AG20443 (cell line): ENCODE measurements at regions not wholly inside any gene's neighbourhood (a gene's known extent, or its start where the extent isn't known, plus 50 kb on each side); places are given as distances from the start of the nearest gene placed in this dataset.
"Not testable (repeated sequence)": the region's sequence is repeated elsewhere in the genome, so short reads cannot be mapped to it uniquely, and the experiment has no call there.

Source experiments
- DNase-seq: peaks from one replicate; pipeline ENCODE4 v3.0.0; 2012; ENCODE audit warnings: low spot score, mixed read lengths

- DNase-seq, result peak; percentile 89
Observed at GRCh38 chr16:87132361-87133014, 184.7 kb downstream of the C16orf95 start.

DNA sequence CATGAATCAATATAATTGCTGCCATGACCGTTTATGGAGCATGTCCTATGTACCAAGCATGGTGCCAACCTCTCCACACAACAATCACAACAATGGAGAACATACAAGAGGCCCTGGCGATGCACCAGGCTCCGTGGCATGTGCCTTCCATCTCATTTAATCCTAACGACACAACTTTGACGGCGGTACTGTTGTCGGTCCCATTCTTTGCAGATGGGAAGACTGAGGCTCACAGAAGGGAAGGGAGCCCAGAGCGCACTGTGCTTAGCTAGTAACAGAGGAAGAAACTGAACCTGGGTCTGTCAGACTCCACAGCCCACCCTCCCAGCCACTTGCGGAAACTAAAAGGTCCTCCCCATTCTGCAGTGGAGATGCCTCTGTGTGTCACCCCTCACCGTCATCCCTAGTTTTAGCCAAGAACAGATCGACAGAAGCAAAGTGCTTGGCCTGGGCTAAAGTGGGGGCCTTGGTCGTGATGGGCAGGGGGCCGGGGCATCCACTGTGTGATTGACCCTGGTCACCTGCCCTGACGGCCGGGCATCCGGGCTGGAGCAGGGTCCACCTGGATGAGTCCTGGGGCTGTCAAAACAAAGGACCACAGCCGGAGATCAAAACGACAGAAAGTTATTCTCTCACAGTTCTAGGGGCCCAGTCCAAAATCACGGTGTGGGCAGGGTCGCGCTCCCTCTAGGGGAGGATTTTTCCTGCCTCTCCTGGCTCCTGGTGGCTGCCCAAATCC, 183.9 kb downstream of the C16orf95 start:
- no peak for DNase-seq

GRCh38 chr16:87133966-87134627, 183.1 kb downstream of the C16orf95 start:
- no peak for DNase-seq

DNA sequence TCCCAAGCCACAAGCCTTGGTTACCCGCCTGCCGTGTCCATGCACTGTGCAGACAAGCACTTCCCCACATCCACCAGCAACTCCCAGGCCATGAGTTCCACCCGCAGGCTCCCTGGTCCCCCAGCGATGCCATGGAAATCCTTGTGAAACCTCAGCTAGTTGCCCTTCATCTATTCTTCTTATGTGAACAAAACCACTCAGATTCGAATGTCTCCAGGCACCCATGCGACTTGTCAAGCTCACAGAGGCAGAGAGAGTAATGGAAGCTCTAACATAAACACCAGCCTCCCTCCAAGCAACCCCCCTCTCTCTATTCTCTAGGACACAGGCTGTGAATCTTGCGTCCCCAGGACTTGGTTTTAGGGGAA, 182.6 kb downstream of the C16orf95 start:
- no peak for DNase-seq

DNA sequence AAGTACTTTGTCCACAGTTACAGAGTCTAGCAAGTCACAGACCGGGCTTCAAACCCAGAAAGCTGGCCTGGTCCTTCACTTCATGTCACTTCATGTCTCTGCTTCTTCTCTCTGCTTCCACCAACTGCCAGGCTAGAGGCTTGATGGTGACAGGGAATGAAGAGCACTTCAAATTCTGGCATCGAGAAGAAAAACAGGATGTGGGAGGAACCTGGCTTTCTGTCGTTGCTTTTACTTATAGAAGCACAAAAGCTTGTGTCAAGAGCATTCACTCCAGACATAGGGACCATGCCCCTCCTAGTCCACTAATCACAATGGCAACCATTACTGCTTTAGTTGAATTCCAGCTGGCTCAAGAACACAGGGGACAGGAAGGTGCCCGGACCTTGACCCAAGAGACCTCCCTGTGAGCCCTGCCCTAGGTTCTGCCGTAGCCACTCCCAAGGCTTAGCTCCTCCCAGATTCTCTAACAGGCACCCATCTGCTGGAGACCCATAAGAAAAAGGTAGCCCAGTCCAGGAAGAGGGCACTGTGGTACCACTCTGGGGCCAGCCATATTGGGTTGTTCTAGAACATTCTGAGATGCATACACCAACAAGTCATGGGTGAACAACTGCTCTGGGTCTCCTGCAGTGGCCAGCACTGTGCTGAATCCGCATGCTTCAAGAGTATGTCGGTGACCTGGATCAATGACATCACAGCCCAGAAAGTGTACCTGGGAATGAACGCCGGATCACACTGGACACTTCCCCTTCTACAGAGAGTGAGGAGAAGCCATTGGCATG, 181.8 kb downstream of the C16orf95 start:
- DNase-seq, result no peak

DNA sequence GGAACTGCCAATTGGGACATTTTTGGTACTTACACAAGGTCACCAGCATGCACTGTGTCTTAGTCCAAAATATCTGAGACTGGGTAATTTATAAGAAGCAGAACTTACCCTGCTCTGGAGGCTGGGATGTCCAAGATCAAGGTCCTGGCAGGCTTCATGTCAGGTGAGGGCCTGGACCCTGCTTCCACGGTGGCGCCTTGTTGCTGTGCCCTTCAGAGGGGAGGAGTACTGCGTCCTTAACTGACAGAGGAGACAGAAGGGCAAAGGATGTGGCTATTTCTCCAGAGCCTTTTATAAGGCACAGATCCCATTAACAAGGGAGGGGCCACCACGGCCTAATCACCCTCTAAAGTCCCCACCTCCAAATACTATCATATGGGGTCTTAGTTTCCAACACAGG, 178.9 kb downstream of the C16orf95 start:
- no peak for DNase-seq

GRCh38 chr16:87138738-87139267, 178.4 kb downstream of the C16orf95 start:
- DNase-seq, result no peak

- no peak for DNase-seq
Observed at GRCh38 chr16:87140211-87141200, 176.7 kb downstream of the C16orf95 start.

- no peak for DNase-seq
Observed at GRCh38 chr16:87141402-87141801, 175.8 kb downstream of the C16orf95 start.

- DNase-seq, result no peak
Observed at GRCh38 chr16:87143661-87144121, 173.5 kb downstream of the C16orf95 start.

DNA sequence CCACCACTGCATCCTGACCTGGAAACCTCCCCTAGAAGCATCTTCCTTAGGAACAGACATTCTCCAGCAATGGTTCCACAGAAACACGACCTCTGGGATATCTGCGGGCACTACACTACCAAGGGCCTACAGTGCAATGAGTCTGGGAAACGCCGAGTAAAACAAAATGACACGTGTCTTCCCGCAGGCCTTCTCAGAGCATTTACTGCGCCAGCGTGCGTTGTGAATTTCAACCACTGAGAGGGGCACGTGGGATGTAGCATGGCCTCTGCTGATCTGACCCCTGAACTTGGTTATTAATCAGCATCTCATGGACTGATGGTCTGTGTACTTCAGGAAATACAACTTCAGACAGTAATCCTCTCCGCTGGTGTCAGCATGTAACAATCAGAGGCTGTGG, 173.0 kb downstream of the C16orf95 start:
- no peak for DNase-seq

DNA sequence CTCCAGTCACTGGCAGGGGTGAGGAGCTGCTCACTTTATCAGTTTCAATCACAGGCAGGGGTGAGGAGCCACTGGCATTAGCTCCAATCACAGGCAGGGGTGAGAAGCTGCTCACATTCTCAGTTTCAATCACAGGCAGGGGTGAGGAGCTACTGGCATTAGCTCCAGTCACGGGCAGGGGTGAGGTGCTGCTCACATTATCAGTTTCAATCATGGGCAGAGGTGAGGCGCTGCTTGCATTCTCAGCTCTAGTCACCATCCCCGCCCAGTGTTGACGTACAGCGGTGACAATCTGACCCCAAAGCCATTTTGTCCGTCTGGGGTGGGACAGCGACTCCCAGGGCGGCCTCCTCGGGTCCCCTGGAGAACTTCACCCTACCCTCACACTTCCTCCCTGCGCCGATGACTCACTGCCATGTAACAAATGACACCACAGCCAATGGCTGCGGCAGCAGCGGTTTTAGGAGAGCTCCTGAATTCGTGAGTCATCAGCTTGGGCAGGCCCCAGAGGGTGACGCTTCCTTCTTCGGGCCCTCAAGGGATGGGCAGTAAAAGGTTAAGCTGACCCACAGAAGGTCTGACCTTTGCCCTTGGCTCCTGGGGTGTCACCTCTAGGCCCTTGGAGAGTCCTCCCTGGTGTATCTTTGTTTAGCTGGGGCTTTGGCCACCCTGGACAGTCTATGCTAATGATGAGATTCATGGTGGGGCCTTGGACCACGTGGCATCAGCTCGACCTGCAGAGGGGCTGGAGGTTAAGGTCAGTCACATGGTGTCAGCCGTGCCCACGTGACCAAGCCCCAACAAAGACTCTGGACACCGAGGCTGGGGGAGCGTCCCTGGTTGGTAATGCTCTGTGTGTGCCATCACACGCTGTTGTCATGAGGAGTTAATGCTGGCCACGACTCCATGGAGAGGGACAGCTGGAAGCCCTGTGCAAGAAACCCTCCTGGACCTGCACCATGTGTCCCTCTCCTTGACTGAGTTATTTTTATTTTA, 171.7 kb downstream of the C16orf95 start:
- no peak for DNase-seq

- no peak for DNase-seq
Observed at GRCh38 chr16:87146676-87147075, 170.5 kb downstream of the C16orf95 start.

DNA sequence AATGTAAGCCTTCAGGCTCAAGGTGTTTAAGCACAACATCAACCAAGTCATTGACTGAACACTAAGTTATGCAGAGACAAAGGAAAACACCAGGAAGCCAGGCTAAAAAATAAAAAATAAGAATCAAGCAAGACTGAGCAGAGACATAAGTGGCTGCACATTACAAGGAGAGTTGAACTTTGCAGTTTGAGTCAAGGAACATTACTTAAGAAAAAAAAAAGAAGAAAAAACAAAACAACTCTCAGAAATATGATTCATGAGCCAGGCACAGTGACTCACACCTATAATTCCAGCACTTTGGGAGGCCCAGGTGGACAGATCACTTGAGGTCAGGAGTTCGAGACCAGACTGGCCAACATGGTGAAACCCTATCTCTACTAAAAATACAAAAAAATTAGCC, 168.1 kb downstream of the C16orf95 start:
- DNase-seq, result no peak

GRCh38 chr16:87150262-87150661, 166.9 kb downstream of the C16orf95 start:
- DNase-seq, result no peak

- DNase-seq, result no peak
Observed at GRCh38 chr16:87150681-87151280, 166.4 kb downstream of the C16orf95 start.

- no peak for DNase-seq
Observed at GRCh38 chr16:87152221-87152755, 164.9 kb downstream of the C16orf95 start.

GRCh38 chr16:87153326-87153725, 163.9 kb downstream of the C16orf95 start:
- no peak for DNase-seq

GRCh38 chr16:87155315-87155714, 161.9 kb downstream of the C16orf95 start:
- not testable (repeated sequence) for DNase-seq
